ENCODE measurements at regions not wholly inside any gene's neighbourhood (a gene's known extent, or its start where the extent isn't known, plus 50 kb on each side); places are given as distances from the start of the nearest gene placed in this dataset.

GRCh38 chr13:87093399-87093798 is 577.8 kb upstream of the SLITRK5 start:
- H3K4me3 ChIP-seq (ENCODE audit: low read length): no peak overlapping the region
- peaks cover 4 to 5% of the 10 kb centered on the region in 2 donors for H3K9me3 Mint-ChIP-seq
- no peak overlapping the region for H3K27ac ChIP-seq (ENCODE audit: low read length)
- DNase-seq (no peak), ATAC-seq (no peak)
- H3K27ac Mint-ChIP-seq: no peak overlapping the region
- H3K4me1 ChIP-seq (ENCODE audit: control insufficient read depth, insufficient read depth, low read length): no peaks in the 10 kb centered on the region
- H3K27me3 Mint-ChIP-seq (ENCODE audit: low read depth in 2 of 2): no peaks in the 10 kb centered on the region
- no peaks in the 10 kb centered on the region for H3K9me3 ChIP-seq (ENCODE audit: control insufficient read depth, insufficient read depth, low read length)
- H3K36me3 ChIP-seq (ENCODE audit: control insufficient read depth, insufficient read depth, low read length): no peaks in the 10 kb centered on the region
- no peak for TF ChIP-seq CTCF (IDR thresholded peaks at IDR 0.05)
- H3K4me1 Mint-ChIP-seq: no peaks in the 10 kb centered on the region
- intact Hi-C loops (cut with micrococcal nuclease): no loop called here
- no peaks in the 10 kb centered on the region for H3K27me3 ChIP-seq (ENCODE audit: control insufficient read depth, insufficient read depth, low read length)
- WGBS (ENCODE audit: insufficient coverage): 88% methylated on average over 1 of the region's 2 CpGs
- no peaks in the 10 kb centered on the region for H3K36me3 Mint-ChIP-seq
- no peak overlapping the region for H3K4me3 Mint-ChIP-seq

GRCh38 chr13:87094646-87095045 is 576.5 kb upstream of the SLITRK5 start:
- H3K27me3 ChIP-seq (ENCODE audit: control insufficient read depth, insufficient read depth, low read length): no peaks in the 10 kb centered on the region
- Mint-ChIP-seq H3K36me3 (no peaks in the 10 kb centered on the region), H3K4me3 (no peak overlapping the region)

GRCh38 chr13:87100431-87100830 is 570.7 kb upstream of the SLITRK5 start:
- no peaks in the 10 kb centered on the region for H3K4me1 Mint-ChIP-seq
- intact Hi-C loops (cut with micrococcal nuclease): no loop called here
- Histone ChIP-seq H3K4me3 (ENCODE audit: low read length) (no peak overlapping the region), H3K4me1 (ENCODE audit: control insufficient read depth, insufficient read depth, low read length) (no peaks in the 10 kb centered on the region), H3K36me3 (ENCODE audit: control insufficient read depth, insufficient read depth, low read length) (no peaks in the 10 kb centered on the region), H3K27ac (ENCODE audit: low read length) (no peak overlapping the region), H3K9me3 (ENCODE audit: control insufficient read depth, insufficient read depth, low read length) (peaks cover 3% of the 10 kb centered on the region), H3K27me3 (ENCODE audit: control insufficient read depth, insufficient read depth, low read length) (no peaks in the 10 kb centered on the region)
- no peak overlapping the region for H3K4me3 Mint-ChIP-seq
- TF ChIP-seq CTCF (IDR thresholded peaks at IDR 0.05): no peak
- H3K9me3 Mint-ChIP-seq: peaks cover 7 to 10% of the 10 kb centered on the region in 2 donors
- WGBS (ENCODE audit: insufficient coverage): 94% methylated on average over 4 of the region's 5 CpGs
- H3K36me3 Mint-ChIP-seq: no peaks in the 10 kb centered on the region
- no peak for DNase-seq
- H3K27ac Mint-ChIP-seq: no peak overlapping the region
- no peak for ATAC-seq
- no peaks in the 10 kb centered on the region for H3K27me3 Mint-ChIP-seq (ENCODE audit: low read depth in 2 of 2)

More at GRCh38 chr13:87094646-87095045, 576.5 kb upstream of the SLITRK5 start:
- peaks cover 4 to 5% of the 10 kb centered on the region in 2 donors for H3K9me3 Mint-ChIP-seq
- intact Hi-C loops (cut with micrococcal nuclease): no loop called here
- 50% methylated on average over 3 of the region's 3 CpGs for WGBS (ENCODE audit: insufficient coverage)
- H3K36me3 ChIP-seq (ENCODE audit: control insufficient read depth, insufficient read depth, low read length): no peaks in the 10 kb centered on the region
- no peak for TF ChIP-seq CTCF (IDR thresholded peaks at IDR 0.05)
- no peaks in the 10 kb centered on the region for H3K27me3 Mint-ChIP-seq (ENCODE audit: low read depth in 2 of 2)
- H3K4me1 ChIP-seq (ENCODE audit: control insufficient read depth, insufficient read depth, low read length): no peaks in the 10 kb centered on the region
- no peak for ATAC-seq
- DNase-seq: no peak
- no peak overlapping the region for H3K27ac ChIP-seq (ENCODE audit: low read length)
- no peaks in the 10 kb centered on the region for H3K4me1 Mint-ChIP-seq
- no peak overlapping the region for H3K27ac Mint-ChIP-seq
- H3K4me3 ChIP-seq (ENCODE audit: low read length): no peak overlapping the region
- no peaks in the 10 kb centered on the region for H3K9me3 ChIP-seq (ENCODE audit: control insufficient read depth, insufficient read depth, low read length)

GRCh38 chr13:87107651-87108050 is 563.5 kb upstream of the SLITRK5 start:
- 94% methylated on average over 1 of the region's 2 CpGs for WGBS (ENCODE audit: insufficient coverage)
- H3K9me3 ChIP-seq (ENCODE audit: control insufficient read depth, insufficient read depth, low read length): peaks cover 3% of the 10 kb centered on the region
- H3K4me3 ChIP-seq (ENCODE audit: low read length): no peak overlapping the region
- H3K36me3 ChIP-seq (ENCODE audit: control insufficient read depth, insufficient read depth, low read length): no peaks in the 10 kb centered on the region
- H3K4me1 Mint-ChIP-seq: no peaks in the 10 kb centered on the region
- ATAC-seq (no peak), DNase-seq (no peak)
- no peak for TF ChIP-seq CTCF (IDR thresholded peaks at IDR 0.05)
- no peaks in the 10 kb centered on the region for H3K27me3 ChIP-seq (ENCODE audit: control insufficient read depth, insufficient read depth, low read length)
- intact Hi-C loops (cut with micrococcal nuclease): no loop called here
- no peak overlapping the region for H3K27ac Mint-ChIP-seq
- H3K36me3 Mint-ChIP-seq: peaks cover 6% of the 10 kb centered on the region
- H3K27ac ChIP-seq (ENCODE audit: low read length): no peak overlapping the region
- no peaks in the 10 kb centered on the region for H3K27me3 Mint-ChIP-seq (ENCODE audit: low read depth in 2 of 2)
- peaks cover 10 to 13% of the 10 kb centered on the region in 2 donors for H3K9me3 Mint-ChIP-seq
- H3K4me1 ChIP-seq (ENCODE audit: control insufficient read depth, insufficient read depth, low read length): no peaks in the 10 kb centered on the region
- no peak overlapping the region for H3K4me3 Mint-ChIP-seq
